ENCODE measurements at regions not wholly inside any gene's neighbourhood (a gene's known extent, or its start where the extent isn't known, plus 50 kb on each side); places are given as distances from the start of the nearest gene placed in this dataset.

GRCh38 chrX:128439159-128439558, 387.0 kb upstream of the ACTRT1 start:
- TF ChIP-seq POLR2A (IDR thresholded peaks at IDR 0.05; ENCODE audit: low read length): no peak
- TF ChIP-seq GATA1 (IDR thresholded peaks at IDR 0.05; ENCODE audit: low read depth, low read length): no peak
